ENCODE measurements at regions not wholly inside any gene's neighbourhood (a gene's known extent, or its start where the extent isn't known, plus 50 kb on each side); places are given as distances from the start of the nearest gene placed in this dataset.

- no peak for TF ChIP-seq CTCF (IDR thresholded peaks at IDR 0.05)
- TF ChIP-seq POLR2A (IDR thresholded peaks at IDR 0.05): no peak
These were observed 51.9 kb upstream of the CREB1 start for GRCh38 chr2:207477896-207478295.

Measured in uterus (tissue), 2 donors.